H1 (cell line): ENCODE measurements at regions not wholly inside any gene's neighbourhood (a gene's known extent, or its start where the extent isn't known, plus 50 kb on each side); places are given as distances from the start of the nearest gene placed in this dataset.

Experiments
- CTCF ChIA-PET: fragments of 300-600 bp; sonication (Branson Sonifier 250); formaldehyde crosslinking; loops from one replicate; lab custom pipeline; 2021; ENCODE audit not compliant: partially characterized antibody; lab: Charles Lee
- POLR2A ChIA-PET: fragments of 300-600 bp; sonication (Branson Sonifier 250); formaldehyde crosslinking; loops from one replicate; lab custom pipeline; 2021; ENCODE audit warnings: inconsistent platforms; ENCODE audit not compliant: partially characterized antibody; lab: Charles Lee
- DNase-seq, 2 experiments: peaks; one replicate each; pipeline versions ENCODE4 v3.0.0 to v3.0.0-alpha.2; 2010 to 2022; ENCODE audit warnings: low spot score in 2 of 2, low read depth in 1 of 2, mixed read lengths in 1 of 2
- FAIRE-seq: peaks from 2 replicates; lab custom pipeline; 2011; peaks lifted over from hg19 to GRCh38; lab: Jason Lieb, UNC
- H2AFZ ChIP-seq: 2 replicates; pipeline ENCODE4 v1.8.1; 2012; ENCODE audit warnings: low read length, inconsistent platforms
- H2AK5ac ChIP-seq: 2 replicates; pipeline ENCODE4 v1.6.1; 2013; ENCODE audit warnings: low read depth, low read length
- H2BK120ac ChIP-seq: replicated peaks from 2 replicates; pipeline ENCODE3; 2013; ENCODE audit warnings: low read depth, low read length, inconsistent platforms
- H2BK12ac ChIP-seq: 2 replicates; pipeline ENCODE4 v1.6.1; 2013; ENCODE audit warnings: low read depth, low read length
- H2BK15ac ChIP-seq: 2 replicates; pipeline ENCODE4 v1.6.1; 2013; ENCODE audit warnings: low read length
- H2BK20ac ChIP-seq: 2 replicates; pipeline ENCODE4 v1.6.1; 2013; ENCODE audit warnings: low read length
- H2BK5ac ChIP-seq: 2 replicates; pipeline ENCODE4 v1.6.1; 2013; ENCODE audit warnings: low read depth, low read length
- H3K14ac ChIP-seq: 2 replicates; pipeline ENCODE4 v1.6.1; 2013; ENCODE audit warnings: inconsistent platforms; ENCODE audit not compliant: insufficient read length
- H3K18ac ChIP-seq: 2 replicates; pipeline ENCODE4 v1.6.1; 2013; ENCODE audit warnings: low read length; ENCODE audit errors: extremely low read depth
- H3K23ac ChIP-seq: 2 replicates; pipeline ENCODE4 v1.6.1; 2013; ENCODE audit warnings: inconsistent platforms; ENCODE audit not compliant: insufficient read length
- H3K23me2 ChIP-seq: 2 replicates; pipeline ENCODE4 v1.6.1; 2013; ENCODE audit warnings: low read depth, low read length
- H3K27ac ChIP-seq: 2 replicates; pipeline ENCODE4 v1.6.1; 2011; ENCODE audit warnings: low read depth, low read length, inconsistent platforms
- H3K27me3 ChIP-seq, 4 experiments: replicated peaks in 1 of 4; 1 replicate in 1 of 4; 2 replicates in 3 of 4; pipeline versions ENCODE4 v1.6.1 to v1.8.1; 2011 to 2013; ENCODE audit warnings: low read length in 3 of 4, mild to moderate bottlenecking in 3 of 4, inconsistent platforms in 2 of 4, mixed read lengths in 2 of 4, moderate library complexity in 1 of 4; ENCODE audit not compliant: control insufficient read depth in 3 of 4, insufficient read depth in 3 of 4; ENCODE audit errors: extremely low read depth in 1 of 4
- H3K36me3 ChIP-seq, 4 experiments: 2 replicates each; pipeline versions ENCODE4 v1.6.1 to v1.8.1; 2011 to 2013; ENCODE audit warnings: mild to moderate bottlenecking in 4 of 4, low read length in 3 of 4, moderate library complexity in 2 of 4, control low read depth in 1 of 4, inconsistent platforms in 1 of 4; ENCODE audit not compliant: insufficient read depth in 4 of 4, control insufficient read depth in 2 of 4
- H3K4ac ChIP-seq: replicated peaks from 2 replicates; pipeline ENCODE3; 2013; ENCODE audit warnings: low read length, low read depth, mixed read lengths, inconsistent platforms; ENCODE audit not compliant: insufficient read length
- H3K4me1 ChIP-seq, 4 experiments: replicated peaks in 1 of 4; 1 replicate in 1 of 4; 2 replicates in 3 of 4; pipeline versions ENCODE4 v1.6.1 to v1.8.1; 2011 to 2013; ENCODE audit warnings: low read length in 3 of 4, inconsistent platforms in 2 of 4, mixed read lengths in 1 of 4; ENCODE audit not compliant: insufficient read depth in 4 of 4, control insufficient read depth in 3 of 4
- H3K4me2 ChIP-seq, 2 experiments: 2 replicates each; pipeline versions ENCODE4 v1.6.1 to v1.8.1; 2011 to 2013; ENCODE audit warnings: low read depth in 2 of 2, low read length in 2 of 2, control low read depth in 1 of 2, inconsistent platforms in 1 of 2, mild to moderate bottlenecking in 1 of 2; ENCODE audit not compliant: insufficient read depth in 1 of 2
- H3K4me3 ChIP-seq, 4 experiments: fragments of 200-600, 300-600 bp in 1 of 4; sonication (generic), shearing (Covaris generic), sonication (Bioruptor Twin) in 1 of 4; 2 replicates each; pipeline versions ENCODE4 v1.5.1 to v1.8.1; 2011 to 2016; ENCODE audit warnings: low read length in 4 of 4, low read depth in 3 of 4, control low read depth in 2 of 4, inconsistent platforms in 2 of 4, mild to moderate bottlenecking in 2 of 4, mixed read lengths in 1 of 4, moderate library complexity in 1 of 4; ENCODE audit not compliant: insufficient read depth in 2 of 4; ENCODE audit errors: extremely low read depth in 1 of 4
- H3K56ac ChIP-seq: replicated peaks from 2 replicates; pipeline ENCODE3; 2013; ENCODE audit warnings: low read depth, mild to moderate bottlenecking, mixed read lengths, low read length, inconsistent platforms; ENCODE audit not compliant: insufficient read length
- H3K79me1 ChIP-seq: 2 replicates; pipeline ENCODE4 v1.6.1; 2013; ENCODE audit warnings: low read depth, low read length, control low read depth
- H3K79me2 ChIP-seq, 2 experiments: 2 replicates each; pipeline versions ENCODE4 v1.6.1 to v1.8.1; 2012 to 2013; ENCODE audit warnings: low read length in 2 of 2, mild to moderate bottlenecking in 2 of 2, inconsistent platforms in 1 of 2; ENCODE audit not compliant: insufficient read depth in 2 of 2, control insufficient read depth in 1 of 2
- H3K9ac ChIP-seq, 4 experiments: replicated peaks in 1 of 4; 1 replicate in 1 of 4; 2 replicates in 3 of 4; pipeline versions ENCODE4 v1.6.1 to v1.8.1; 2011 to 2013; ENCODE audit warnings: low read depth in 3 of 4, low read length in 3 of 4, control low read depth in 2 of 4, mild to moderate bottlenecking in 2 of 4, moderate library complexity in 2 of 4, inconsistent platforms in 1 of 4; ENCODE audit errors: extremely low read depth in 1 of 4
- H3K9me3 ChIP-seq, 2 experiments: 2 replicates each; pipeline versions ENCODE4 v1.6.1 to v1.8.1; 2012 to 2013; ENCODE audit warnings: mild to moderate bottlenecking in 2 of 2, moderate library complexity in 2 of 2, control low read depth in 1 of 2, inconsistent platforms in 1 of 2, low read depth in 1 of 2, low read length in 1 of 2, mixed read lengths in 1 of 2; ENCODE audit not compliant: insufficient read depth in 2 of 2
- H4K20me1 ChIP-seq, 2 experiments: replicated peaks in 1 of 2; 2 replicates each; pipeline versions ENCODE3 to v1.8.1; 2011 to 2013; ENCODE audit warnings: inconsistent platforms in 2 of 2, low read length in 2 of 2, mild to moderate bottlenecking in 1 of 2; ENCODE audit not compliant: insufficient read depth in 2 of 2, control insufficient read depth in 1 of 2
- H4K5ac ChIP-seq: 2 replicates; pipeline ENCODE4 v1.6.1; 2013; ENCODE audit warnings: low read length, low read depth, mixed read lengths, inconsistent platforms; ENCODE audit not compliant: insufficient read length
- H4K8ac ChIP-seq: 2 replicates; pipeline ENCODE4 v1.8.0; 2013; ENCODE audit warnings: mild to moderate bottlenecking, moderate library complexity, low read length, inconsistent platforms; ENCODE audit not compliant: insufficient read depth; ENCODE audit errors: extremely low read depth
- H4K91ac ChIP-seq: replicated peaks from 2 replicates; pipeline ENCODE3; 2013; ENCODE audit warnings: low read length, mixed read lengths, inconsistent platforms; ENCODE audit not compliant: insufficient read length
- CBX8 ChIP-seq: fragments of 300-800, 300-1000 bp; sonication (generic); IDR thresholded peaks from 2 replicates; pipeline ENCODE4 v1.7.1; 2016; ENCODE audit warnings: low read depth, low read length, borderline replicate concordance
- CHD1 ChIP-seq: IDR thresholded peaks from 2 replicates; pipeline ENCODE4 v1.6.1; 2012; ENCODE audit warnings: low read depth, low read length, improper control_type of control experiment
- CREB1 ChIP-seq: IDR thresholded peaks from 2 replicates; pipeline ENCODE4 v1.6.1; 2012; ENCODE audit warnings: inconsistent platforms
- GTF2F1 ChIP-seq: IDR thresholded peaks from 2 replicates; pipeline ENCODE4 v1.6.1; 2012; ENCODE audit warnings: low read depth, low read length, improper control_type of control experiment, borderline replicate concordance
- KDM5A ChIP-seq: fragments of 200-600 bp; IDR thresholded peaks from 2 replicates; pipeline ENCODE4 v1.7.1; 2012; ENCODE audit warnings: mild to moderate bottlenecking, low read length, inconsistent platforms, mixed read lengths
- MAFK ChIP-seq: IDR thresholded peaks from 2 replicates; pipeline ENCODE4 v1.6.1; 2012; ENCODE audit warnings: low read depth, mild to moderate bottlenecking, improper control_type of control experiment, low read length
- RXRA ChIP-seq: IDR thresholded peaks from 2 replicates; pipeline ENCODE4 v1.6.1; 2011; ENCODE audit warnings: low read depth, mild to moderate bottlenecking, low read length, moderate library complexity; ENCODE audit not compliant: insufficient read depth
- SIN3A ChIP-seq, 2 experiments: IDR thresholded peaks in 1 of 2; conservative IDR thresholded peaks in 1 of 2; 2 replicates each; pipeline ENCODE4 v1.6.1; 2011 to 2012; ENCODE audit warnings: low read length in 2 of 2, improper control_type of control experiment in 1 of 2, low read depth in 1 of 2, mild to moderate bottlenecking in 1 of 2
- SP1 ChIP-seq: IDR thresholded peaks from 2 replicates; pipeline ENCODE4 v1.6.1; 2011; ENCODE audit warnings: low read depth, low read length
- SUZ12 ChIP-seq: fragments of 200-600 bp; sonication (generic); IDR thresholded peaks from 2 replicates; pipeline ENCODE4 v1.6.1; 2012; ENCODE audit warnings: mild to moderate bottlenecking, inconsistent platforms, low read length, moderate library complexity, mixed read lengths
- TAF1 ChIP-seq: IDR thresholded peaks from 2 replicates; pipeline ENCODE4 v1.6.1; 2011; ENCODE audit warnings: mild to moderate bottlenecking, low read depth, low read length
- TAF7 ChIP-seq: optimal IDR thresholded peaks from 2 replicates; pipeline ENCODE3; 2011; ENCODE audit warnings: low read depth, mild to moderate bottlenecking, inconsistent platforms, low read length, moderate library complexity, borderline replicate concordance

DNA sequence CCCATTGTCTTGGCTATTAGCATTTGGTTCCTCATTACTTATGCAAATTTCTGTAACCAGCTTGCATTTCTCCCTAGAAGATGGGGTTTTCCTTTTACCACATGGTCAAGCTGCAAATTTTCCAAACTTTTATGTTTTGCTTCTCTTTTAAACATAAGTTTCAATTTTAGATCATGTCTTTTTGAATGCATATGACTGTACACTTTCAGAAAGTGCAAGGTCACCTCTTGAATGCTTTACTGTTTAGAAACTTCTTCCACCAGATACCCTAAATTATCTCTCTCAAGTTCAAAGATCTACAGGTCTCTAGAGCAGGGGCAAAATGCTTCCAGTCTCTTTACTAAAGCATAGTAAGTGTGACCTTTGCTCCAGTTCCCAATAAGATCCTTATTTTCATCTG is 837.6 kb upstream of the NXPH2 start:
- no peak for FAIRE-seq
- H3K4me1 ChIP-seq = peaks cover 0 to 3% (median 0%) of the 10 kb centered on the region in 4 experiments; a peak in 2 of 7 replicates
- no peak overlapping the region for H3K4ac ChIP-seq
- H4K5ac ChIP-seq = no peak overlapping the region
- H3K27me3 ChIP-seq = no peaks in the 10 kb centered on the region; a peak in 1 of 7 replicates
- H2BK5ac ChIP-seq = no peak overlapping the region
- H4K91ac ChIP-seq = no peak overlapping the region
- no peak overlapping the region for H3K27ac ChIP-seq
- no peaks in the 10 kb centered on the region for H3K79me2 ChIP-seq
- no peak overlapping the region for H2AK5ac ChIP-seq
- H3K56ac ChIP-seq = no peak overlapping the region
- no peak overlapping the region for H3K23ac ChIP-seq
- ChIA-PET CTCF (interaction anchor here (0.8 kb wide), 1 partner anchor 330 kb away, joined by 4 read pairs; no protein-coding TSS in a partner anchor), POLR2A (no interaction called here)
- TF ChIP-seq CBX8 (no peak), CHD1 (no peak), SIN3A (conservative IDR thresholded peaks at IDR 0.05 in 1 of 2, IDR thresholded peaks at IDR 0.05 in 1 of 2; ENCODE audit: low read depth in 1 of 2, low read length in 2 of 2) (no peak), TAF1 (no peak), RXRA (no peak), SUZ12 (no peak), SP1 (no peak), CREB1 (no peak), TAF7 (no peak), GTF2F1 (no peak), KDM5A (no peak), MAFK (no peak)
- H3K9me3 ChIP-seq = no peaks in the 10 kb centered on the region
- H3K4me2 ChIP-seq = no peak overlapping the region
- H2BK12ac ChIP-seq = no peak overlapping the region
- no peak overlapping the region for H2AFZ ChIP-seq
- no peaks in the 10 kb centered on the region for H3K79me1 ChIP-seq
- H3K18ac ChIP-seq = no peak overlapping the region
- H2BK15ac ChIP-seq = no peak overlapping the region
- no peak overlapping the region for H3K9ac ChIP-seq
- H2BK120ac ChIP-seq = no peak overlapping the region
- no peak overlapping the region for H4K8ac ChIP-seq
- no peak for DNase-seq
- H4K20me1 ChIP-seq = no peaks in the 10 kb centered on the region
- H3K36me3 ChIP-seq = no peaks in the 10 kb centered on the region
- H2BK20ac ChIP-seq = no peak overlapping the region
- H3K23me2 ChIP-seq = no peaks in the 10 kb centered on the region
- H3K14ac ChIP-seq = no peak overlapping the region
- no peak overlapping the region for H3K4me3 ChIP-seq
